Lower leg skin (tissue), 4 donors: ENCODE measurements at regions not wholly inside any gene's neighbourhood (a gene's known extent, or its start where the extent isn't known, plus 50 kb on each side); places are given as distances from the start of the nearest gene placed in this dataset.

Experiments
- DNase-seq, 2 donors: peaks; one replicate each; pipeline ENCODE4 v3.0.0-alpha.2; 2019; ENCODE audit warnings: low spot score in 2 of 2
- H3K4me3 ChIP-seq: fragments of 200-600 bp; sonication (generic); 2 replicates; pipeline ENCODE4 v1.5.1; 2017; ENCODE audit warnings: mild to moderate bottlenecking, low read depth; ENCODE audit not compliant: poor library complexity, severe bottlenecking
- POLR2A ChIP-seq, 2 donors: fragments of 450-650 bp; IDR thresholded peaks; one replicate each; pipeline ENCODE4 v1.6.1; 2016 to 2017; ENCODE audit warnings: antibody characterized with exemption in 2 of 2, mild to moderate bottlenecking in 1 of 2, moderate library complexity in 1 of 2
- WGBS, 2 donors: methylation state at CpG; one replicate each; pipeline ENCODE4 v1.1.5; 2018; 5-methylcytosine and 5-hydroxymethylcytosine counted together
- intact Hi-C: fragments of 100-400 bp; cut with DNase I; formaldehyde crosslinking; loops from one replicate; pipeline ENCODE4 v1.15.0; 2023; ENCODE audit warnings: low total_unique reads
- TF ChIP-seq, protein P1 (sequence below), 3 donors: fragments of 450-650 bp; IDR thresholded peaks; one replicate each; pipeline ENCODE4 v1.5.1; 2016; ENCODE audit warnings: antibody characterized with exemption in 3 of 3, mild to moderate bottlenecking in 3 of 3, moderate library complexity in 2 of 3

DNA sequence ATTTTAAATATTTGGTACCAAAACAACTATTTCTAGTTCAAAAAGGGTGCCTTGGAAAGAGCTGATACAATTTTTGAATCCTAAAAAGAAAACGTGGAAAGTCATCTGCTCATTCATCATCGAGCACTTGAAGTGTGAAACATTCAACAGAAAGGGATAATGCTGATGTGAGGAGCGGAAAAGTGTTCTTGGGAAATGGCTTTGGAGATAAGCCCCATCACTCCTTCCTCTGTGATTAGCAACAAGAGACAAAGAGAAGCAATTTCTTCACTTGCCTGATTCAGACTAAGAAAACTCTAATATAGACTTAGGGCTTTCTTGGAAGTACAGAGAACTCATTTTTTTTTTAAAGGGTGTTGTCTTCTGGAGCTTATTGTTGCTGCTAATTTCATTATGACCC is 74.9 kb downstream of the C9orf152 start:
- no peak for TF ChIP-seq POLR2A (IDR thresholded peaks at IDR 0.05)
- TF ChIP-seq, protein P1, sequence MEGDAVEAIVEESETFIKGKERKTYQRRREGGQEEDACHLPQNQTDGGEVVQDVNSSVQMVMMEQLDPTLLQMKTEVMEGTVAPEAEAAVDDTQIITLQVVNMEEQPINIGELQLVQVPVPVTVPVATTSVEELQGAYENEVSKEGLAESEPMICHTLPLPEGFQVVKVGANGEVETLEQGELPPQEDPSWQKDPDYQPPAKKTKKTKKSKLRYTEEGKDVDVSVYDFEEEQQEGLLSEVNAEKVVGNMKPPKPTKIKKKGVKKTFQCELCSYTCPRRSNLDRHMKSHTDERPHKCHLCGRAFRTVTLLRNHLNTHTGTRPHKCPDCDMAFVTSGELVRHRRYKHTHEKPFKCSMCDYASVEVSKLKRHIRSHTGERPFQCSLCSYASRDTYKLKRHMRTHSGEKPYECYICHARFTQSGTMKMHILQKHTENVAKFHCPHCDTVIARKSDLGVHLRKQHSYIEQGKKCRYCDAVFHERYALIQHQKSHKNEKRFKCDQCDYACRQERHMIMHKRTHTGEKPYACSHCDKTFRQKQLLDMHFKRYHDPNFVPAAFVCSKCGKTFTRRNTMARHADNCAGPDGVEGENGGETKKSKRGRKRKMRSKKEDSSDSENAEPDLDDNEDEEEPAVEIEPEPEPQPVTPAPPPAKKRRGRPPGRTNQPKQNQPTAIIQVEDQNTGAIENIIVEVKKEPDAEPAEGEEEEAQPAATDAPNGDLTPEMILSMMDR (IDR thresholded peaks at IDR 0.05) = no peak
- WGBS, 2 donors = 73% methylated on average over 3 of the region's 3 CpGs
- intact Hi-C loops = no loop called here
- no peak for DNase-seq
- H3K4me3 ChIP-seq = no peak overlapping the region

DNA sequence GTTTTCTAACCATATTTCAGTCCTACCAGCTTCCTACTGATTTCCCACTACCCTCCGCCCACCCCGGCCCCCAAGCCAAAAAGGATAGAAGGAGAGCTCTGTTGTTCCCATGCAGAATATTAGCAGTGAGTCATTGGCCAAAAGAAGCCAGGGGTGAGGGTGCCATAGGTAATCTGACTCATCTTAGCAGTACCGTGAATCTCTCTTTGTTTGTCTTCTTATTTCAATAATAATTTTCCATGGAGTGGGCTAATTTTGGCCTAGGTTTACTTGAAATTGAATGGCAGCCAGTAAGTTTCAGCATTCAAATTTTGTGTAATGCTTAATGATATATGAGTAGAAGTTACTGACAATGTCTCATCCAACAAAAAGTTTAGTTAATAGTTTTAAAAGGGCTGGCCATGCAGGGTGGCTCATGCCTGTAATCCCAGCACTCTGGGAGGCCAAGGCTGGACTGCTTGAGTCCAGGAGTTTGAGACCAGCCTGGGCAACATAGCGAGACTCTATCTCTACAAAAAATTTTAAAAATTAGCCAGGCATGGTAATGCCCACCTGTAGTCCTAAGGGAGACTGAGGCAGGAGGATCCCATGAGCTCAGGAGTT is 74.2 kb downstream of the C9orf152 start:
- DNase-seq = no peak
- H3K4me3 ChIP-seq = no peak overlapping the region
- TF ChIP-seq, protein P1 (IDR thresholded peaks at IDR 0.05) = no peak
- TF ChIP-seq POLR2A (IDR thresholded peaks at IDR 0.05) = no peak
- 59 to 63% methylated on average over 4 of the region's 4 CpGs for WGBS, 2 donors
- intact Hi-C loops = no loop called here

DNA sequence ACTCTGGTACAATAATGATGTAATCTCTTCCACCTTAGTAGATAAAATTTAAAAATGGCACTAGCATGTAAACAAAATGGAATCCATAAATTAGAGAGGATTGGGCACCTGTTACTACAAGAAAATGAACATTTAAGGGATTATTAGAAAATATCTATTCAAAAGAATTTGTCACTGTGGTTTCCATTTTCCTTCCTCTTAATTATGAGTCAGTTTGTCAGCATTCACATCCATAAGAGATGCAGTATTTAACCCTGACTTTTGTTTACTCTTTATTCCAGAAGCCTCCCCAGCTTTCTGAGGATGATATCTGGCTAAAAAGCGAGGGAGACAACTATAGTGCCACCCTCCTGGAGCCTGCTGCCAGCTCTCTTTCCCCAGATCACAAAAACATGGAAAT is 72.1 kb downstream of the C9orf152 start:
- WGBS, 2 donors = 91 to 95% methylated on average over 1 of the region's 1 CpG
- TF ChIP-seq, protein P1 (IDR thresholded peaks at IDR 0.05) = no peak
- no peak for TF ChIP-seq POLR2A (IDR thresholded peaks at IDR 0.05)
- no peak for DNase-seq
- H3K4me3 ChIP-seq = no peak overlapping the region
- intact Hi-C loops = no loop called here

DNA sequence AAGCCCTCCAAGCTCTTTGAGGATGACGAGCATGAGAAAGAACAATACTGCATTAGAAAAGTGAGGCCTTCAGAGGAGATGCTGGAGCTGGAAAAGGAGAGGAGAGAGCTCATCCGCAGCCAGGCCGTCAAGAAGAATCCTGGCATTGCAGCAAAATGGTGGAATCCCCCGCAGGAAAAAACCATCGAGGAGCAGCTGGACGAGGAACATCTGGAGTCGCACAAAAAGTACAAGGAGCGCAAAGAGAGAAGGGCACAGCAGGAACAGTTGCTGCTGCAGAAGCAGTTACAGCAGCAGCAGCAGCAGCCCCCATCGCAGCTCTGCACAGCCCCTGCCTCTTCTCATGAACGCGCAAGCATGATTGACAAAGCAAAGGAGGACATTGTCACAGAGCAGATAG is 71.2 kb downstream of the C9orf152 start:
- no peak overlapping the region for H3K4me3 ChIP-seq
- intact Hi-C loops = no loop called here
- WGBS, 2 donors = 86 to 88% methylated on average over 11 of the region's 11 CpGs
- TF ChIP-seq POLR2A (IDR thresholded peaks at IDR 0.05) = no peak
- TF ChIP-seq, protein P1 (IDR thresholded peaks at IDR 0.05) = no peak
- no peak for DNase-seq

DNA sequence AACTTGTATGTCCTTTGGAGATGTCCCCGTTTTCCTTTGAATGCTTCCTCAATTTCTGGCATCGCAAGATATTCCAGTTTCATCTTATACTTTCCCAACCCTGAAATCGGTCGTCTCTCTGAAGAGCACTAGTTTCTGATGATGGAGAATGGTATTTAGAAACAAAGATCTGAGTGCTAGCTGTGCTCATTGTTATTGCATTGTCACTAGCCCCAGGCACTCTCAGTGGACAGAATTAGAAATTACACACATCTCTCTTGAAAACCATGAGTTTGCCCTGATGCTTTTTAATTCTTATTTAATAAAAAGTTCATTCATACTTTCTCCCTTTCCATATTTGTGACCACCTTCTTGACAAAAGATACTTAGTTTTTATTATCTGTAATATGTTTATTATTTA is 67.7 kb downstream of the C9orf152 start:
- 86% methylated on average over 4 of the region's 4 CpGs for WGBS, 2 donors

More for the DNA sequence above, 67.7 kb downstream of the C9orf152 start:
- intact Hi-C loops = no loop called here
- no peak overlapping the region for H3K4me3 ChIP-seq
- DNase-seq = no peak
- TF ChIP-seq, protein P1 (IDR thresholded peaks at IDR 0.05) = no peak
- no peak for TF ChIP-seq POLR2A (IDR thresholded peaks at IDR 0.05)
